B cell (primary cell): ENCODE measurements at regions not wholly inside any gene's neighbourhood (a gene's known extent, or its start where the extent isn't known, plus 50 kb on each side); places are given as distances from the start of the nearest gene placed in this dataset.
"Not testable (repeated sequence)": the region's sequence is repeated elsewhere in the genome, so short reads cannot be mapped to it uniquely, and the experiment has no call there.

Source experiments
- ATAC-seq: fragments of 200-7000 bp; cut with Tn5 transposase; one replicate; pipeline ENCODE4 v1.10.0; 2021; ENCODE audit warnings: low read depth, mild to moderate bottlenecking, moderate number of reproducible peaks, moderate library complexity
- CTCF ChIA-PET: fragments of 350-600 bp; sonication (Branson Sonifier 250); formaldehyde crosslinking; loops from one replicate; lab custom pipeline; 2021; ENCODE audit warnings: antibody characterized with exemption, inconsistent platforms; lab: Charles Lee
- POLR2A ChIA-PET: fragments of 350-600 bp; sonication (Branson Sonifier 250); formaldehyde crosslinking; loops from one replicate; lab custom pipeline; 2021; ENCODE audit warnings: antibody characterized with exemption; lab: Charles Lee
- DNase-seq: peaks from one replicate; pipeline ENCODE4 v3.0.0; 2013
- H2AFZ ChIP-seq: 2 replicates; pipeline ENCODE4 v1.6.1; 2012; ENCODE audit warnings: mild to moderate bottlenecking, low read depth, low read length; ENCODE audit not compliant: insufficient read depth, poor library complexity, severe bottlenecking
- H3K27ac ChIP-seq, 2 donors: 1 replicate in 1 of 2; 2 replicates in 1 of 2; pipeline ENCODE4 v1.5.1; 2012 to 2013; ENCODE audit warnings: low read length in 2 of 2, mild to moderate bottlenecking in 2 of 2, moderate library complexity in 1 of 2
- H3K27me3 ChIP-seq, 4 experiments: fragments of 200-600 bp in 1 of 4; sonication (generic) in 1 of 4; replicated peaks in 1 of 4; 1 replicate in 2 of 4; 2 replicates in 2 of 4; pipeline versions ENCODE4 v1.6.1 to v1.7.0; 2013 to 2016; ENCODE audit warnings: low read length in 3 of 4, mild to moderate bottlenecking in 2 of 4, mixed read lengths in 1 of 4, moderate library complexity in 1 of 4; ENCODE audit not compliant: insufficient read depth in 4 of 4, control insufficient read depth in 3 of 4; ENCODE audit errors: control extremely low read depth in 1 of 4
- H3K36me3 ChIP-seq, 2 experiments: replicated peaks in 1 of 2; 1 replicate in 1 of 2; 2 replicates in 1 of 2; pipeline versions ENCODE4 v1.6.1 to v1.7.1; 2013; ENCODE audit warnings: low read length in 1 of 2; ENCODE audit not compliant: insufficient read depth in 2 of 2, control insufficient read depth in 1 of 2; ENCODE audit errors: control extremely low read depth in 1 of 2, extremely low read depth in 1 of 2
- H3K4me1 ChIP-seq, 2 donors: fragments of 200-600 bp in 1 of 2; sonication (generic) in 1 of 2; 1 replicate in 1 of 2; 2 replicates in 1 of 2; pipeline versions ENCODE4 v1.5.1 to v1.6.1; 2013 to 2017; ENCODE audit warnings: low read length in 2 of 2; ENCODE audit not compliant: control insufficient read depth in 2 of 2, insufficient read depth in 2 of 2
- H3K4me2 ChIP-seq: replicated peaks from 2 replicates; pipeline ENCODE3; 2012; ENCODE audit warnings: mild to moderate bottlenecking, low read depth, low read length; ENCODE audit not compliant: poor library complexity, severe bottlenecking
- H3K4me3 ChIP-seq, 5 experiments: fragments of 200-600 bp in 1 of 5; sonication (generic) in 1 of 5; 1 replicate in 3 of 5; 2 replicates in 2 of 5; pipeline versions ENCODE4 v1.5.1 to v1.7.0; 2011 to 2016; ENCODE audit warnings: low read length in 4 of 5, mild to moderate bottlenecking in 4 of 5, low read depth in 2 of 5, control low read depth in 1 of 5, moderate library complexity in 1 of 5; ENCODE audit not compliant: insufficient read depth in 1 of 5; ENCODE audit errors: control extremely low read depth in 1 of 5, extremely low read depth in 1 of 5
- H3K79me2 ChIP-seq: fragments of 200-600 bp; sonication (generic); one replicate; pipeline ENCODE4 v1.6.0; 2016; ENCODE audit warnings: low read length; ENCODE audit not compliant: control insufficient read depth, insufficient read depth
- H3K9ac ChIP-seq: fragments of 200-600 bp; sonication (generic); 2 replicates; pipeline ENCODE4 v1.6.1; 2017; ENCODE audit warnings: mild to moderate bottlenecking, low read length, moderate library complexity
- H3K9me3 ChIP-seq, 3 donors: one replicate each; pipeline versions ENCODE4 v1.6.1 to v1.7.1; 2013; ENCODE audit warnings: low read length in 2 of 3; ENCODE audit not compliant: control insufficient read depth in 2 of 3, insufficient read depth in 1 of 3; ENCODE audit errors: control extremely low read depth in 1 of 3
- H4K20me1 ChIP-seq: 2 replicates; pipeline ENCODE4 v1.6.0; 2012; ENCODE audit warnings: mild to moderate bottlenecking, low read length; ENCODE audit not compliant: insufficient read depth, control insufficient read depth, poor library complexity, severe bottlenecking
- H3K27ac Mint-ChIP-seq: one replicate; pipeline ENCODE4 v1.8.0; 2021; ENCODE audit warnings: mixed read lengths
- H3K27me3 Mint-ChIP-seq: one replicate; pipeline ENCODE4 v1.8.0; 2021; ENCODE audit warnings: mixed read lengths
- H3K4me1 Mint-ChIP-seq: one replicate; pipeline ENCODE4 v1.8.0; 2021; ENCODE audit warnings: mixed read lengths
- H3K4me3 Mint-ChIP-seq: one replicate; pipeline ENCODE4 v1.8.0; 2021; ENCODE audit warnings: mixed read lengths
- H3K9me3 Mint-ChIP-seq: one replicate; pipeline ENCODE4 v1.8.0; 2022; ENCODE audit warnings: mixed read lengths; ENCODE audit not compliant: insufficient read depth
- WGBS: methylation state at CpG from one replicate; pipeline ENCODE4 v1.1.5; 2013; ENCODE audit warnings: missing lambda C conversion rate; ENCODE audit not compliant: insufficient coverage; 5-methylcytosine and 5-hydroxymethylcytosine counted together
- intact Hi-C: fragments of 100-400 bp; cut with micrococcal nuclease; formaldehyde crosslinking; loops from one replicate; pipeline ENCODE4 v1.10.0; 2022

DNA sequence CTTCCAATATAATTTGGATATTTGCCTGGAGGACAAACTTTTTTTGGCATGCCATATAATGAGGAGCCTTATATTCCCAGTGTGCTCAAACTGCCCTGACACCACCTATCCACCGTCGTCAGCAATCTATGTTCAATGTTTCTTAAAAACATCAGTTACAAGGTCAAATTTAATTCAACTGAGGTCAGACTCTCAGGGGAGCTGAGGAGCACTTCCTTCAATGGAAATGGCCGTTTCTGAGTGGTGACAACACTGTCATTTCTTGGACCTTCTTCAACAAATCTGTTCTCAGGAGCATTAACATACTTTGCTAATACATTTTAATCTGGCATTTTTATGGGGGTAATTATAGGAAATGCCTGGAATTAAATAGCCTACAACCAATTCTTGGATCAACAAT lies 90.8 kb upstream of the FBXO28 start:
- CTCF ChIA-PET, ATAC-seq, H3K9me3 ChIP-seq, H2AFZ ChIP-seq, POLR2A ChIA-PET, H3K4me3 ChIP-seq, intact Hi-C loops, DNase-seq, H3K9me3 Mint-ChIP-seq, H3K27ac ChIP-seq, H3K27me3 Mint-ChIP-seq, H4K20me1 ChIP-seq, H3K4me3 Mint-ChIP-seq, H3K4me1 Mint-ChIP-seq, H3K27ac Mint-ChIP-seq, H3K27me3 ChIP-seq, H3K4me1 ChIP-seq, H3K79me2 ChIP-seq, H3K4me2 ChIP-seq, H3K9ac ChIP-seq, H3K36me3 ChIP-seq: not testable (repeated sequence)
- WGBS, result no CpG with 5 or more reads among the region's 3 CpGs

DNA sequence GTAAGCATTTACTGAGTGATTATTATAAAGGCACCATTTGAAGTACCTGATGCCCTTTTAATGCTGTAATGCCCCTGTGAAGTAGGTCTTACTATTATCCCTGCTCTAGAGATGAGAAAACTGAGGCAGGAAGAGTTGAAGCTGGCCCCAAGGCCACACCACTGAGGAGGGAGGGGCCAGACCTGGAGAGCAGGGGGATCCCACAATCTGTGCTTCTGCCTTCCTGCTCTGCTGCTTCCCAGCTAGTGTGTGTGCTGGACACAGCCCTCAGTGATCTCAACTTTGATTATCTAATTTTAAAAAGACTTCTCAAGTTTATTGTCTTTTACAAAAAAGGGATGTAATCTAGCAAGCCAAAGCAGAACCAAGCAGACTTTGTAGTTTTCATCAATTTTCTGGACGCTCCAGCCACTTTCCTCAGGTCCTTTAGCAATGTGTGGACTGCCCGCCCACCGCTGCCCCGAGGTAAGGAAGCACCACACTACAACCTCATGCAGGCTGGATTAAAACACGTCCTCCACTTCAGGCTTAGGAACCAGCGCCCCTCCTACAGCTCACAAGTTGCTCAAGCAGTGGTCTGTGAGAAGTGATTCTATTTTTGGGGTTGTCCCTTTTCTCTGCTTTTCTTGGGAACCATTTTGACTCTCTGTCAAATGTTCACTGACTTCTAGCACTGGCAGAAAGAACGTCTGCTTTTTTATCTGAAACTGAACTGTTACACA lies 91.5 kb upstream of the FBXO28 start:
- H3K4me3 Mint-ChIP-seq, H4K20me1 ChIP-seq, H3K4me1 Mint-ChIP-seq, H3K4me1 ChIP-seq, H3K4me2 ChIP-seq, DNase-seq, H3K36me3 ChIP-seq, H3K27me3 ChIP-seq, ATAC-seq, CTCF ChIA-PET, H3K4me3 ChIP-seq, H3K27me3 Mint-ChIP-seq, H3K9ac ChIP-seq, H2AFZ ChIP-seq, H3K9me3 Mint-ChIP-seq, H3K9me3 ChIP-seq, H3K27ac Mint-ChIP-seq, H3K79me2 ChIP-seq, POLR2A ChIA-PET, intact Hi-C loops, H3K27ac ChIP-seq: not testable (repeated sequence)
- no CpG with 5 or more reads among the region's 7 CpGs for WGBS

DNA sequence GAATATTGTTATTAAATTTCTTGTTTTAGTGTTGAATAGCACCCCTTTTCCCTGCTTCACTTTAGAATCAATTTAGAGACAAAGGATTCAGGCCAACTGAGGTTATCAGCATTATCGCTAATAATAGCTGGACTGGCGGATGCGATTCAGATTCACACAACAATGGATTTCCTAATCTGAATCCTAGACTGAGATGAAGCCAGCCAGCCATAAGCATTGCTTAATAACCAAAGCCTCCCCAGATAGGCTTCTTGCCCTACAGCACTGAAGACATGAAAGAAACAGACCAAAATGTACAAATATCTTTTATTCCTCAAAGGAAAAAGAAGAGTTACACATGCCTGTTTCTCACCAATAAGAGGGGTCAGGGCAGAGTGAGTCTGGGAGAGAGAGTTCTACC lies 94.0 kb upstream of the FBXO28 start:
- CTCF ChIA-PET, intact Hi-C loops, ATAC-seq, H3K4me3 Mint-ChIP-seq, H3K4me2 ChIP-seq, H3K9me3 Mint-ChIP-seq, H3K4me3 ChIP-seq, H3K9ac ChIP-seq, H3K9me3 ChIP-seq, DNase-seq, H3K27me3 ChIP-seq, H3K27ac ChIP-seq, H3K4me1 Mint-ChIP-seq, H3K4me1 ChIP-seq, POLR2A ChIA-PET, H3K27ac Mint-ChIP-seq, H3K79me2 ChIP-seq, H2AFZ ChIP-seq, H3K27me3 Mint-ChIP-seq, H3K36me3 ChIP-seq, H4K20me1 ChIP-seq: not testable (repeated sequence)
- no CpG with 5 or more reads among the region's 3 CpGs for WGBS

DNA sequence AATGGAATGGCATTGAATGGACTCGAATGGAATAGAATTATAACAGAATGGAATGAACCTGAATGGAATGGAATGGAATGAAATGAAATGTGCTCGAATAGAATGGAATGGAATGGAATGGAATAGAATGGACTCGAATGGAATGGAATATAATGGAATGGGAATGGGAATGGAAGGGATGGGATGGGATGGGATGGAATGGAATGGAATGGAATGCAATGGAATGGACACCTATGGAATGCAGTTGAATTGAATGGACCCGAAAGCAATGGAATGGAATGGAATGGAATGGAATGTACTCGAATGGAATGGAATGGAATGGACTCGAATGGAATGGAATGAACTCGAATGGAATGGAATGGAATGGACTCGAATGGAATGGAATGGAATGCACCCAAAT lies 98.1 kb upstream of the FBXO28 start:
- H2AFZ ChIP-seq, H4K20me1 ChIP-seq, intact Hi-C loops, H3K4me1 Mint-ChIP-seq, ATAC-seq, H3K4me1 ChIP-seq, H3K4me3 ChIP-seq, H3K79me2 ChIP-seq, POLR2A ChIA-PET, CTCF ChIA-PET, H3K27me3 Mint-ChIP-seq, H3K36me3 ChIP-seq, H3K9me3 Mint-ChIP-seq, H3K9ac ChIP-seq, H3K27ac ChIP-seq, H3K4me3 Mint-ChIP-seq, H3K27ac Mint-ChIP-seq, DNase-seq, H3K27me3 ChIP-seq, H3K4me2 ChIP-seq: not testable (repeated sequence)
- peaks cover 0 to 30% (median 3%) of the 10 kb centered on the region in 3 donors for H3K9me3 ChIP-seq
- 100% methylated on average over 4 of the region's 8 CpGs for WGBS
